GM21717 (cell line): ENCODE measurements at regions not wholly inside any gene's neighbourhood (a gene's known extent, or its start where the extent isn't known, plus 50 kb on each side); places are given as distances from the start of the nearest gene placed in this dataset.
"Not testable (repeated sequence)": the region's sequence is repeated elsewhere in the genome, so short reads cannot be mapped to it uniquely, and the experiment has no call there.

Source experiments
- ATAC-seq: cut with Tn5 transposase; IDR thresholded peaks from one replicate; pipeline ENCODE4 v1.9.1; 2021; ENCODE audit warnings: mild to moderate bottlenecking, moderate library complexity; ENCODE audit not compliant: unreplicated experiment

- no peak for ATAC-seq
These were observed 160.4 kb downstream of the ESM1 start for GRCh38 chr5:54825005-54825404.

- no peak for ATAC-seq
These were observed 162.4 kb downstream of the ESM1 start for GRCh38 chr5:54823006-54823405.

GRCh38 chr5:54822324-54822687, 163.1 kb downstream of the ESM1 start:
- no peak for ATAC-seq

- ATAC-seq: no peak
These were observed 163.7 kb downstream of the ESM1 start for GRCh38 chr5:54821445-54822323.

- ATAC-seq: no peak
These were observed 164.9 kb downstream of the ESM1 start for GRCh38 chr5:54820346-54821134.

GRCh38 chr5:54807421-54807820, 178.0 kb downstream of the ESM1 start:
- no peak for ATAC-seq

GRCh38 chr5:54804521-54804920, 180.9 kb downstream of the ESM1 start:
- ATAC-seq: no peak

- no peak for ATAC-seq
These were observed 181.3 kb downstream of the ESM1 start for GRCh38 chr5:54804086-54804485.

- no peak for ATAC-seq
These were observed 181.9 kb downstream of the ESM1 start for GRCh38 chr5:54803471-54804011.

- no peak for ATAC-seq
These were observed 185.7 kb downstream of the ESM1 start for GRCh38 chr5:54799645-54800044.

GRCh38 chr5:54795777-54796176, 189.6 kb downstream of the ESM1 start:
- ATAC-seq: no peak

- ATAC-seq: no peak
These were observed 190.1 kb downstream of the ESM1 start for GRCh38 chr5:54795284-54795683.

- ATAC-seq: no peak
These were observed 191.0 kb downstream of the ESM1 start for GRCh38 chr5:54794135-54794975.

- ATAC-seq: no peak
These were observed 191.8 kb downstream of the ESM1 start for GRCh38 chr5:54793468-54794134.

GRCh38 chr5:54792611-54793404, 192.6 kb downstream of the ESM1 start:
- no peak for ATAC-seq

GRCh38 chr5:54787910-54788309, 197.5 kb downstream of the ESM1 start:
- not testable (repeated sequence) for ATAC-seq

GRCh38 chr5:54785729-54786591, 199.4 kb downstream of the ESM1 start:
- peak; percentile 92 for ATAC-seq

GRCh38 chr5:54778783-54779182, 206.6 kb downstream of the ESM1 start:
- no peak for ATAC-seq

- ATAC-seq: no peak
These were observed 209.7 kb downstream of the ESM1 start for GRCh38 chr5:54775645-54776044.
